Parathyroid adenoma (tissue), 2 donors: ENCODE measurements at regions not wholly inside any gene's neighbourhood (a gene's known extent, or its start where the extent isn't known, plus 50 kb on each side); places are given as distances from the start of the nearest gene placed in this dataset.

Source experiments
- H2AFZ ChIP-seq: fragments of 300-600 bp; sonication (generic); one replicate; pipeline ENCODE4 v1.7.0; 2017; ENCODE audit warnings: antibody characterized with exemption, mild to moderate bottlenecking
- H3K27ac ChIP-seq: fragments of 300-600 bp; sonication (generic); one replicate; pipeline ENCODE4 v1.7.0; 2017
- H3K27me3 ChIP-seq: fragments of 300-600 bp; sonication (generic); one replicate; pipeline ENCODE4 v1.7.0; 2017; ENCODE audit warnings: low read length; ENCODE audit not compliant: control insufficient read depth, insufficient read depth
- H3K36me3 ChIP-seq: fragments of 300-600 bp; sonication (generic); one replicate; pipeline ENCODE4 v1.7.0; 2017; ENCODE audit warnings: low read length; ENCODE audit not compliant: control insufficient read depth, insufficient read depth
- H3K4me1 ChIP-seq: fragments of 300-600 bp; sonication (generic); one replicate; pipeline ENCODE4 v1.7.0; 2017; ENCODE audit warnings: control low read depth
- H3K4me2 ChIP-seq: fragments of 300-600 bp; sonication (generic); one replicate; pipeline ENCODE4 v1.7.0; 2017; ENCODE audit warnings: low read length
- H3K4me3 ChIP-seq: fragments of 300-600 bp; sonication (generic); one replicate; pipeline ENCODE4 v1.7.0; 2017; ENCODE audit warnings: low read depth, low read length
- H3K79me2 ChIP-seq: fragments of 300-600 bp; sonication (generic); one replicate; pipeline ENCODE4 v1.7.0; 2017; ENCODE audit warnings: control low read depth
- H3K9ac ChIP-seq: fragments of 300-600 bp; sonication (generic); one replicate; pipeline ENCODE4 v1.7.0; 2017; ENCODE audit warnings: mild to moderate bottlenecking
- H3K9me3 ChIP-seq: fragments of 300-600 bp; sonication (generic); one replicate; pipeline ENCODE4 v1.7.0; 2017; ENCODE audit warnings: low read length; ENCODE audit not compliant: control insufficient read depth
- CTCF ChIP-seq: fragments of 300-600 bp; sonication (generic); IDR thresholded peaks from one replicate; pipeline ENCODE4 v1.7.0; 2017; ENCODE audit warnings: antibody characterized with exemption, mild to moderate bottlenecking
- donor health status: primary hyperparathyroidism.

- Histone ChIP-seq H2AFZ (no peak overlapping the region), H3K27ac (no peak overlapping the region), H3K27me3 (no peaks in the 10 kb centered on the region), H3K9me3 (no peaks in the 10 kb centered on the region), H3K4me2 (no peak overlapping the region), H3K9ac (no peak overlapping the region), H3K4me3 (no peak overlapping the region), H3K36me3 (no peaks in the 10 kb centered on the region), H3K79me2 (no peaks in the 10 kb centered on the region), H3K4me1 (no peaks in the 10 kb centered on the region)
- no peak for TF ChIP-seq CTCF
Measured at GRCh38 chr6:117761610-117762009, 86.3 kb downstream of the NUS1 start.

- Histone ChIP-seq H3K9me3 (no peaks in the 10 kb centered on the region), H3K4me2 (no peak overlapping the region), H3K27me3 (no peaks in the 10 kb centered on the region), H3K4me3 (no peak overlapping the region), H3K79me2 (no peaks in the 10 kb centered on the region), H3K9ac (no peak overlapping the region), H3K4me1 (no peaks in the 10 kb centered on the region), H3K27ac (no peak overlapping the region), H2AFZ (no peak overlapping the region), H3K36me3 (no peaks in the 10 kb centered on the region)
- no peak for TF ChIP-seq CTCF
Measured at GRCh38 chr6:117771403-117771802, 96.1 kb downstream of the NUS1 start.

GRCh38 chr6:117776441-117776840 is 101.2 kb downstream of the NUS1 start:
- no peaks in the 10 kb centered on the region for H3K4me1 ChIP-seq
- H3K27me3 ChIP-seq, result no peaks in the 10 kb centered on the region
- H2AFZ ChIP-seq, result no peak overlapping the region
- H3K27ac ChIP-seq, result no peak overlapping the region
- H3K9ac ChIP-seq, result no peak overlapping the region
- no peak overlapping the region for H3K4me3 ChIP-seq
- no peaks in the 10 kb centered on the region for H3K9me3 ChIP-seq
- H3K36me3 ChIP-seq, result no peaks in the 10 kb centered on the region
- H3K79me2 ChIP-seq, result no peaks in the 10 kb centered on the region
- no peak for TF ChIP-seq CTCF
- H3K4me2 ChIP-seq, result no peak overlapping the region

- no peak for TF ChIP-seq CTCF
- no peaks in the 10 kb centered on the region for H3K36me3 ChIP-seq
- no peak overlapping the region for H3K27ac ChIP-seq
- no peak overlapping the region for H2AFZ ChIP-seq
- no peak overlapping the region for H3K4me3 ChIP-seq
- no peaks in the 10 kb centered on the region for H3K9me3 ChIP-seq
- H3K9ac ChIP-seq, result no peak overlapping the region
- H3K4me2 ChIP-seq, result no peak overlapping the region
- H3K4me1 ChIP-seq, result no peaks in the 10 kb centered on the region
- H3K79me2 ChIP-seq, result no peaks in the 10 kb centered on the region
- no peaks in the 10 kb centered on the region for H3K27me3 ChIP-seq
Measured at GRCh38 chr6:117781550-117781949, 106.3 kb downstream of the NUS1 start.

- no peaks in the 10 kb centered on the region for H3K36me3 ChIP-seq
- no peak for TF ChIP-seq CTCF
- no peaks in the 10 kb centered on the region for H3K4me1 ChIP-seq
- H2AFZ ChIP-seq, result no peak overlapping the region
- no peak overlapping the region for H3K27ac ChIP-seq
- no peaks in the 10 kb centered on the region for H3K27me3 ChIP-seq
- no peak overlapping the region for H3K4me2 ChIP-seq
- H3K9ac ChIP-seq, result no peak overlapping the region
- H3K79me2 ChIP-seq, result no peaks in the 10 kb centered on the region
- H3K9me3 ChIP-seq, result no peaks in the 10 kb centered on the region
- H3K4me3 ChIP-seq, result no peak overlapping the region
Measured at GRCh38 chr6:117783279-117783678, 108.0 kb downstream of the NUS1 start.
